ENCODE measurements at regions not wholly inside any gene's neighbourhood (a gene's known extent, or its start where the extent isn't known, plus 50 kb on each side); places are given as distances from the start of the nearest gene placed in this dataset.

DNA sequence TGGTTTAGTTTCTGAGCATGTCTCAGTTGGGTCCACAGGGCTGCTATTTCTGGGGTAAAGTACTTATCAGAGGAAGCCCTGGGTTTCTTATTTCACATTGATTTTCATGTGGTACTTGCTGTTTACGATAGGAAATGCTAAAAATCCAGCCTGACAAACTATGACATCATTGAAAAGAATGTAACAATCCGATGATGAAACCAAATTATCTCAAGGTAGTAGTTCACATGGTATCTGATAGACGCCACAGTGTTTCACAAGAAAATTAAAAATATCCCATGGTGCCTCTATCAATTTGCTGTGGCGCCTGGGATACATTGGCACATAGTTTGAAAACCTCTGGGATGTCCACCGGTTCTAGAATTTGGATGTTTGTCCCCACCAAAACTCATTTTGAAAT is 418.9 kb upstream of the RPS6KA3 start:
- TF ChIP-seq GLIS2 (tag by site-specific recombination; IDR thresholded peaks at IDR 0.05) (no peak), ZNF174 (tag by site-specific recombination; IDR thresholded peaks at IDR 0.05) (no peak), ZNF157 (tag by site-specific recombination; IDR thresholded peaks at IDR 0.05) (no peak), ZNF664 (tag by site-specific recombination; IDR thresholded peaks at IDR 0.05) (no peak), ZNF510 (tag by site-specific recombination; IDR thresholded peaks at IDR 0.05; ENCODE audit: insufficient replicate concordance) (no peak)
- TF ChIP-seq, protein P1, sequence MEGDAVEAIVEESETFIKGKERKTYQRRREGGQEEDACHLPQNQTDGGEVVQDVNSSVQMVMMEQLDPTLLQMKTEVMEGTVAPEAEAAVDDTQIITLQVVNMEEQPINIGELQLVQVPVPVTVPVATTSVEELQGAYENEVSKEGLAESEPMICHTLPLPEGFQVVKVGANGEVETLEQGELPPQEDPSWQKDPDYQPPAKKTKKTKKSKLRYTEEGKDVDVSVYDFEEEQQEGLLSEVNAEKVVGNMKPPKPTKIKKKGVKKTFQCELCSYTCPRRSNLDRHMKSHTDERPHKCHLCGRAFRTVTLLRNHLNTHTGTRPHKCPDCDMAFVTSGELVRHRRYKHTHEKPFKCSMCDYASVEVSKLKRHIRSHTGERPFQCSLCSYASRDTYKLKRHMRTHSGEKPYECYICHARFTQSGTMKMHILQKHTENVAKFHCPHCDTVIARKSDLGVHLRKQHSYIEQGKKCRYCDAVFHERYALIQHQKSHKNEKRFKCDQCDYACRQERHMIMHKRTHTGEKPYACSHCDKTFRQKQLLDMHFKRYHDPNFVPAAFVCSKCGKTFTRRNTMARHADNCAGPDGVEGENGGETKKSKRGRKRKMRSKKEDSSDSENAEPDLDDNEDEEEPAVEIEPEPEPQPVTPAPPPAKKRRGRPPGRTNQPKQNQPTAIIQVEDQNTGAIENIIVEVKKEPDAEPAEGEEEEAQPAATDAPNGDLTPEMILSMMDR (tag by site-specific recombination; IDR thresholded peaks at IDR 0.05), result no peak
- TF ChIP-seq, protein P2, sequence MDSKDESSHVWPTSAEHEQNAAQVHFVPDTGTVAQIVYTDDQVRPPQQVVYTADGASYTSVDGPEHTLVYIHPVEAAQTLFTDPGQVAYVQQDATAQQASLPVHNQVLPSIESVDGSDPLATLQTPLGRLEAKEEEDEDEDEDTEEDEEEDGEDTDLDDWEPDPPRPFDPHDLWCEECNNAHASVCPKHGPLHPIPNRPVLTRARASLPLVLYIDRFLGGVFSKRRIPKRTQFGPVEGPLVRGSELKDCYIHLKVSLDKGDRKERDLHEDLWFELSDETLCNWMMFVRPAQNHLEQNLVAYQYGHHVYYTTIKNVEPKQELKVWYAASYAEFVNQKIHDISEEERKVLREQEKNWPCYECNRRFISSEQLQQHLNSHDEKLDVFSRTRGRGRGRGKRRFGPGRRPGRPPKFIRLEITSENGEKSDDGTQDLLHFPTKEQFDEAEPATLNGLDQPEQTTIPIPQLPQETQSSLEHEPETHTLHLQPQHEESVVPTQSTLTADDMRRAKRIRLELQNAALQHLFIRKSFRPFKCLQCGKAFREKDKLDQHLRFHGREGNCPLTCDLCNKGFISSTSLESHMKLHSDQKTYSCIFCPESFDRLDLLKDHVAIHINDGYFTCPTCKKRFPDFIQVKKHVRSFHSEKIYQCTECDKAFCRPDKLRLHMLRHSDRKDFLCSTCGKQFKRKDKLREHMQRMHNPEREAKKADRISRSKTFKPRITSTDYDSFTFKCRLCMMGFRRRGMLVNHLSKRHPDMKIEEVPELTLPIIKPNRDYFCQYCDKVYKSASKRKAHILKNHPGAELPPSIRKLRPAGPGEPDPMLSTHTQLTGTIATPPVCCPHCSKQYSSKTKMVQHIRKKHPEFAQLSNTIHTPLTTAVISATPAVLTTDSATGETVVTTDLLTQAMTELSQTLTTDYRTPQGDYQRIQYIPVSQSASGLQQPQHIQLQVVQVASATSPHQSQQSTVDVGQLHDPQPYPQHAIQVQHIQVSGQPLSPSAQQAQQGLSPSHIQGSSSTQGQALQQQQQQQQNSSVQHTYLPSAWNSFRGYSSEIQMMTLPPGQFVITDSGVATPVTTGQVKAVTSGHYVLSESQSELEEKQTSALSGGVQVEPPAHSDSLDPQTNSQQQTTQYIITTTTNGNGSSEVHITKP (tag by site-specific recombination; IDR thresholded peaks at IDR 0.05), result no peak
